ENCODE measurements at regions not wholly inside any gene's neighbourhood (a gene's known extent, or its start where the extent isn't known, plus 50 kb on each side); places are given as distances from the start of the nearest gene placed in this dataset.

GRCh38 chr5:136511046-136511445 lies 145.7 kb upstream of the TRPC7 start:
- no peak overlapping the region for H3K9ac ChIP-seq (ENCODE audit: low read depth, low read length)
- no peaks in the 10 kb centered on the region for H3K36me3 ChIP-seq (ENCODE audit: insufficient read depth, low read depth, low read length)
- H3K27me3 ChIP-seq (ENCODE audit: insufficient read depth, low read length) = no peaks in the 10 kb centered on the region
- no peaks in the 10 kb centered on the region for H3K9me3 ChIP-seq (ENCODE audit: insufficient read depth, low read depth, low read length)
- H3K4me3 ChIP-seq (ENCODE audit: low read length) = no peak overlapping the region
- no peak overlapping the region for H3K27ac ChIP-seq (ENCODE audit: low read length)
- H3K4me1 ChIP-seq (ENCODE audit: insufficient read depth, low read length) = no peaks in the 10 kb centered on the region; the same call in 1 of the 2 replicates

DNA sequence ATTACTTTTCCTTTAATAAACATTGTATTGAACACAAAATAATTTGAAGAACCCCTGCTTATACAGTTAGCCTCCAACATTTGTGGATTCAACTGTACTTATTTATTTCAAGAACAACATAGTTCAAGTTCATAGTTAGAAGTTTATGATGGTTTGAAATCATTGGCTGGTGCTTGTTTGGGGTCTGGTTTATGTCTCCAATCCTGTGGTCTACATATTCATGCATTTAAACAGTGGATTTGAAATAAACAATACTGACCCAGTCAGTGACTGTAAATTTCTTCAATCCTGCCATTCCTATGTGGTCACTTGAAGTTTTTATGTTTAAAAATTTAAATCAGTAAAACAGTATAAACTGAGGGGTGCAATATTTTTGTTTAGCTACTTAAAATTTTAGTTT lies 145.1 kb upstream of the TRPC7 start:
- Histone ChIP-seq H3K27ac (ENCODE audit: low read length) (no peak overlapping the region), H3K9me3 (ENCODE audit: insufficient read depth, low read depth, low read length) (no peaks in the 10 kb centered on the region), H3K4me3 (ENCODE audit: low read length) (no peak overlapping the region), H3K36me3 (ENCODE audit: insufficient read depth, low read depth, low read length) (no peaks in the 10 kb centered on the region), H3K4me1 (ENCODE audit: insufficient read depth, low read length) (no peaks in the 10 kb centered on the region; the same call in 1 of the 2 replicates), H3K9ac (ENCODE audit: low read depth, low read length) (no peak overlapping the region), H3K27me3 (ENCODE audit: insufficient read depth, low read length) (no peaks in the 10 kb centered on the region)

GRCh38 chr5:136506131-136506530 lies 140.8 kb upstream of the TRPC7 start:
- Histone ChIP-seq H3K4me1 (ENCODE audit: insufficient read depth, low read length) (peaks cover 8% of the 10 kb centered on the region; the same call in 1 of the 2 replicates), H3K9me3 (ENCODE audit: insufficient read depth, low read depth, low read length) (no peaks in the 10 kb centered on the region), H3K9ac (ENCODE audit: low read depth, low read length) (peak overlapping the region; percentile 39; the same call in 1 of the 2 replicates), H3K27me3 (ENCODE audit: insufficient read depth, low read length) (no peaks in the 10 kb centered on the region), H3K36me3 (ENCODE audit: insufficient read depth, low read depth, low read length) (no peaks in the 10 kb centered on the region), H3K4me3 (ENCODE audit: low read length) (no peak overlapping the region), H3K27ac (ENCODE audit: low read length) (peak overlapping the region; percentile 71)

DNA sequence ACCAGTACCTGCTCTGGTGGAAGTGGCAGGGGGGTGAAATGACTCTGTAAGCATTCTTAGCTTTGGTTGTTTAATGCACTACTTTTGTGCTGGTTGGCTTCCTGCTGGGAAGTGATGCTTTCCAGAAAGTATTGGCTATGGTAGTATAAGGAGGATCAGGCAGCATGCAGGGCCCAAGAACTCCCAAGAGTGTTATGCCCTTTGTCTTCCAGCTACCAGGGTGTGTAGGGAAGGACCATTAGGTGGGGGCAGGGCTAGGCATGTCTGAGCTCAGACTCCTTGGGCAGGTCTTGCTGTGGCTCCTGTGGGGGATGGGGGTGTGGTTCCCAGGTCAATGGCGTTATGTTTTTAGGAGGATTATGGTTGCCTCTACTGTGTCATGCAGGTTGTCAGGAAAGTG lies 135.8 kb upstream of the TRPC7 start:
- Histone ChIP-seq H3K9ac (ENCODE audit: low read depth, low read length) (peak overlapping the region; percentile 40; the same call in 1 of the 2 replicates), H3K36me3 (ENCODE audit: insufficient read depth, low read depth, low read length) (no peaks in the 10 kb centered on the region), H3K4me1 (ENCODE audit: insufficient read depth, low read length) (peaks cover 20% of the 10 kb centered on the region; the same call in 1 of the 2 replicates), H3K27me3 (ENCODE audit: insufficient read depth, low read length) (no peaks in the 10 kb centered on the region), H3K9me3 (ENCODE audit: insufficient read depth, low read depth, low read length) (peaks cover 24% of the 10 kb centered on the region), H3K4me3 (ENCODE audit: low read length) (peak overlapping the region; percentile 25; the same call in 1 of the 2 replicates), H3K27ac (ENCODE audit: low read length) (peak overlapping the region; percentile 86)

GRCh38 chr5:136492587-136492986 lies 127.2 kb upstream of the TRPC7 start:
- Histone ChIP-seq H3K27ac (ENCODE audit: low read length) (no peak overlapping the region), H3K9me3 (ENCODE audit: insufficient read depth, low read depth, low read length) (peaks cover 19% of the 10 kb centered on the region), H3K9ac (ENCODE audit: low read depth, low read length) (no peak overlapping the region), H3K36me3 (ENCODE audit: insufficient read depth, low read depth, low read length) (no peaks in the 10 kb centered on the region), H3K4me1 (ENCODE audit: insufficient read depth, low read length) (peaks cover 2% of the 10 kb centered on the region; the same call in 1 of the 2 replicates), H3K4me3 (ENCODE audit: low read length) (no peak overlapping the region), H3K27me3 (ENCODE audit: insufficient read depth, low read length) (no peaks in the 10 kb centered on the region)

DNA sequence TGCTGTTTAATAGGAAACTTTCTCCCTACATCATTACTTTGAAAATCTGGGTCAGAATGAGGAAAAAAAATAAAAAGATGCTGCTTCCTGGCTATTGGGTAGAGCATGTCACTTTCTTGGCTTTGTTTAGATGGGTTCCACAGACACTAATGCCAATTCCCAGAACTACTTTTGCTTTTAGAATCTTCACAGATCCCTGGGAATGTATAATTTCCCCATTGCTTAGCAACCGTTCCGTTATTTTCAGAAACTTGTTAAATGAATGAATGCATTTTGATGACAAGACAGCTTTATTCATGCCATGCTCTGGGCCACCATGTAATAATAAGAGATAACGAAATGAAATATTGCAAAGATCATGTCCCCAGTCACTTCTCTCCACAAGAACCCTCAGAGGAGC lies 126.5 kb upstream of the TRPC7 start:
- Histone ChIP-seq H3K9me3 (ENCODE audit: insufficient read depth, low read depth, low read length) (peaks cover 13% of the 10 kb centered on the region), H3K27me3 (ENCODE audit: insufficient read depth, low read length) (no peaks in the 10 kb centered on the region), H3K4me1 (ENCODE audit: insufficient read depth, low read length) (0 out of 2 replicates have a peak, but pooled peaks cover 2% of the 10 kb centered on the region), H3K27ac (ENCODE audit: low read length) (no peak overlapping the region), H3K36me3 (ENCODE audit: insufficient read depth, low read depth, low read length) (no peaks in the 10 kb centered on the region), H3K9ac (ENCODE audit: low read depth, low read length) (no peak overlapping the region), H3K4me3 (ENCODE audit: low read length) (no peak overlapping the region)

- Histone ChIP-seq H3K4me3 (ENCODE audit: low read length) (no peak overlapping the region), H3K27me3 (ENCODE audit: insufficient read depth, low read length) (no peaks in the 10 kb centered on the region), H3K27ac (ENCODE audit: low read length) (no peak overlapping the region), H3K36me3 (ENCODE audit: insufficient read depth, low read depth, low read length) (peaks cover 7% of the 10 kb centered on the region; the same call in 1 of the 2 replicates), H3K4me1 (ENCODE audit: insufficient read depth, low read length) (no peaks in the 10 kb centered on the region), H3K9me3 (ENCODE audit: insufficient read depth, low read depth, low read length) (no peaks in the 10 kb centered on the region), H3K9ac (ENCODE audit: low read depth, low read length) (no peak overlapping the region)
These were observed 119.5 kb upstream of the TRPC7 start for GRCh38 chr5:136484808-136485325.

GRCh38 chr5:136482206-136482605 lies 116.9 kb upstream of the TRPC7 start:
- H3K4me3 ChIP-seq (ENCODE audit: low read length) = no peak overlapping the region
- peaks cover 7% of the 10 kb centered on the region; the same call in 1 of the 2 replicates for H3K36me3 ChIP-seq (ENCODE audit: insufficient read depth, low read depth, low read length)
- H3K9me3 ChIP-seq (ENCODE audit: insufficient read depth, low read depth, low read length) = no peaks in the 10 kb centered on the region
- no peak overlapping the region for H3K9ac ChIP-seq (ENCODE audit: low read depth, low read length)
- no peak overlapping the region for H3K27ac ChIP-seq (ENCODE audit: low read length)
- H3K4me1 ChIP-seq (ENCODE audit: insufficient read depth, low read length) = no peaks in the 10 kb centered on the region
- no peaks in the 10 kb centered on the region for H3K27me3 ChIP-seq (ENCODE audit: insufficient read depth, low read length)

GRCh38 chr5:136474466-136474865 lies 109.1 kb upstream of the TRPC7 start:
- peaks cover 20% of the 10 kb centered on the region; the same call in 1 of the 2 replicates for H3K36me3 ChIP-seq (ENCODE audit: insufficient read depth, low read depth, low read length)
- H3K9ac ChIP-seq (ENCODE audit: low read depth, low read length) = no peak overlapping the region
- H3K9me3 ChIP-seq (ENCODE audit: insufficient read depth, low read depth, low read length) = peaks cover 24% of the 10 kb centered on the region
- H3K4me3 ChIP-seq (ENCODE audit: low read length) = no peak overlapping the region
- no peaks in the 10 kb centered on the region for H3K27me3 ChIP-seq (ENCODE audit: insufficient read depth, low read length)
- H3K27ac ChIP-seq (ENCODE audit: low read length) = no peak overlapping the region
- H3K4me1 ChIP-seq (ENCODE audit: insufficient read depth, low read length) = peaks cover 4% of the 10 kb centered on the region; the same call in 1 of the 2 replicates

DNA sequence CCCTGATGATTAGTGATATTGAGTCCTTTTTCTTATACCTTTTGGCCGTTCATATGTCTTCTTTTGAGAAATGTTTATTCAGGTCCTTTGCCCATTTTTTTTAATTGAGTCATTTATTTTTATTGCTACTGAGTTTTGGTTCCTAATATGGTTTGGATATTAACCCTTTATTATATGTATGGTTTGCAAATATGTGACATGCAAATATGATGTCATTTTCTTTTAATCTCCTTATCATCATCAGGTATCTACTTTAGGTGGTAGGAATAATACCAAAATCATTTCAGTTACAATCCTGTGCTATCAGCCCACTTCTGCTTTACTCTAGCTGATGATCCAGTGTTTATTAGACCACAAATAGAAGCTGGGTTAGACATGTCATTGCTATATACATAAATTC lies 102.3 kb upstream of the TRPC7 start:
- peaks cover 14% of the 10 kb centered on the region; the same call in 1 of the 2 replicates for H3K36me3 ChIP-seq (ENCODE audit: insufficient read depth, low read depth, low read length)
- H3K9me3 ChIP-seq (ENCODE audit: insufficient read depth, low read depth, low read length) = no peaks in the 10 kb centered on the region
- peaks cover 7% of the 10 kb centered on the region; the same call in 1 of the 2 replicates for H3K4me1 ChIP-seq (ENCODE audit: insufficient read depth, low read length)
- H3K4me3 ChIP-seq (ENCODE audit: low read length) = peak overlapping the region; percentile 78
- H3K27me3 ChIP-seq (ENCODE audit: insufficient read depth, low read length) = no peaks in the 10 kb centered on the region
- H3K27ac ChIP-seq (ENCODE audit: low read length) = no peak overlapping the region
- H3K9ac ChIP-seq (ENCODE audit: low read depth, low read length) = peak overlapping the region; percentile 75; the same call in 1 of the 2 replicates

DNA sequence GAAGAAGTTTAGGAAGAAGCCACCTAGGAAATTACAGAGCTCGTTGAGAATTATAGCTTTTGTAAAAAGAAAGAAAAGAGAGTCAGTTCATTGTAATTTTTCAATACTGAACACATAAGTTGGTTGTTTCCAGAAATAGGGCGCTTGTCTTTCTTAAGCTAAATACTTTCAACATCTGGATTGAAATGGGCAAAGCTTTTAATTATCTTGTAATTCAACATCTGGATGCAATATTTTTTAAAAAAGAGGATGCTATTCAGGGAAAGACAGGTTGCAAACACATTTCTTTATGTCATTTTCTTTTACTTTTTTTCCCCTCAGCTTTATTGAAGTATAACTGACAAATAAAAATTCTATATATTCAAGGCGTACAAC lies 100.7 kb upstream of the TRPC7 start:
- Histone ChIP-seq H3K27ac (ENCODE audit: low read length) (no peak overlapping the region), H3K4me3 (ENCODE audit: low read length) (peak overlapping the region; percentile 78; the same call in 1 of the 2 replicates), H3K4me1 (ENCODE audit: insufficient read depth, low read length) (peaks cover 7% of the 10 kb centered on the region; the same call in 1 of the 2 replicates), H3K27me3 (ENCODE audit: insufficient read depth, low read length) (no peaks in the 10 kb centered on the region), H3K9ac (ENCODE audit: low read depth, low read length) (no peak overlapping the region; the same call in 1 of the 2 replicates), H3K36me3 (ENCODE audit: insufficient read depth, low read depth, low read length) (peaks cover 14% of the 10 kb centered on the region; the same call in 1 of the 2 replicates), H3K9me3 (ENCODE audit: insufficient read depth, low read depth, low read length) (no peaks in the 10 kb centered on the region)

GRCh38 chr5:136458481-136458880 lies 93.1 kb upstream of the TRPC7 start:
- no peak overlapping the region for H3K4me3 ChIP-seq (ENCODE audit: low read length)
- H3K4me1 ChIP-seq (ENCODE audit: insufficient read depth, low read length) = no peaks in the 10 kb centered on the region
- no peaks in the 10 kb centered on the region for H3K27me3 ChIP-seq (ENCODE audit: insufficient read depth, low read length)
- H3K36me3 ChIP-seq (ENCODE audit: insufficient read depth, low read depth, low read length) = no peaks in the 10 kb centered on the region
- H3K9me3 ChIP-seq (ENCODE audit: insufficient read depth, low read depth, low read length) = no peaks in the 10 kb centered on the region
- H3K9ac ChIP-seq (ENCODE audit: low read depth, low read length) = no peak overlapping the region
- no peak overlapping the region for H3K27ac ChIP-seq (ENCODE audit: low read length)
